Hematopoietic multipotent progenitor cell treated with erythropoietin and hydrocortisone succinate and interleukin-3 and kit ligand, for 17 days (in vitro differentiated cells): ENCODE measurements at regions not wholly inside any gene's neighbourhood (a gene's known extent, or its start where the extent isn't known, plus 50 kb on each side); places are given as distances from the start of the nearest gene placed in this dataset.
"Not testable (repeated sequence)": the region's sequence is repeated elsewhere in the genome, so short reads cannot be mapped to it uniquely, and the experiment has no call there.

Experiments used
- DNase-seq: peaks from one replicate; pipeline ENCODE4 v3.0.0-alpha.2; 2015; ENCODE audit warnings: low spot score

GRCh38 chr1:191016765-191017164 lies 539.1 kb upstream of the BRINP3 start:
- DNase-seq = no peak

GRCh38 chr1:191022856-191023255 lies 545.2 kb upstream of the BRINP3 start:
- no peak for DNase-seq

- DNase-seq = no peak
These were observed 548.4 kb upstream of the BRINP3 start for GRCh38 chr1:191025896-191026642.

DNA sequence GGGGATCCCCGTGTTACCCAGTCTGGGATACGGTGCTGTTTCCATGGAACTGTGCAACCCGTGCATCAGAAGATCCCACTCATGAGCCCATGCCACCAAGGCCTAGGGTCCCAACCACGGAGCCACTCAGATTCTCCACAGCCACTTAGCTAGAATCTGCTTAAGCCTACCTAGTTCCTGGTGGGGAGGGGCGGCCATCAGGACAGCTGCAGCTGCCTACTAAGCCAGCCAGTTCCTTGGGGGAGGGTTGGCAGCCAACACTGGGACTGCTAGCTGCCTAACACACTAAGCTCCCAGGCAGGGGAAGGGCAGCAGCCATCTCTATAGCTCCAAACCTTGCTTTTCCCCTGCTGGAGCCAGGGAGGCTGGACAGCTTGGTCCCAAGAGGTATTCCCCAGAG lies 549.2 kb upstream of the BRINP3 start:
- DNase-seq = no peak

DNA sequence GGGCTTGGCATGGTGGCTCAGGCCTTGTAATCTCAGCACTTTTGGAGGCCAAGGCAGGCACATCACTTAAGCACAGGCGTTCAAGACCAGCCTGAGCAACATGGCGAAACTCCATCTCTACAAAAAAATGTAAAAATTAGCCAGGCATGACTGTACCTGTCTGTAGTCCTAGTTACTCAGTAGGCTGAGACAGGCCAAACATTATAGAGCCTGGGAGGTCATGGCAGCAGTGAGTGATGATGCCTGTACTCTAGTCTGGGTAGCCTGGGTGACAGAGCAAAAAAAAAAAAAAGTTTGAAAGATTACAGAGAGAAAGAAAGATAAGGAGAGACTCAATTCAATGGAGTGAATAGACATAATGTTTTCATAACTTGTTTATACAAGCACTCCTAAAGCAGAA lies 556.5 kb upstream of the BRINP3 start:
- no peak for DNase-seq

- no peak for DNase-seq
These were observed 565.4 kb upstream of the BRINP3 start for GRCh38 chr1:191043066-191043465.

DNA sequence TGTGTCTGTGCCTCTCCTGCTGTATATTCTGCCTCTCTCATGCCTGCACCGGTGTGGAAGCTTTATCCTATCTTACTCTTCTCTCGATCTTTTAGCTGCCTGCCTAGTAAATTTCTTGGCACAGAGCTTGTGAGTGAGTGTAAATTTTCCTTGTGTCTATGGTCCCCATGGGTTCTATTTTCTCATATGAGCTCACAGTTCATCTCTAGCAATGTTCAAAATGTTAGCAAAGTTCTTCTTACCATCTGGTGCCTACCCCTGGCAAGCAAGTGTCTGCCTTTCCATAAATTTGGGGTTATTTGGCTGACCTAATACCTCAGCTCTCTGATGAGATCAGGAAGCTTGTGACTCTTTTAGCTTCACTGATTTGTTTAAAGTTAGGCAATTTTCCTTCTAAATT lies 572.1 kb upstream of the BRINP3 start:
- no peak for DNase-seq

DNA sequence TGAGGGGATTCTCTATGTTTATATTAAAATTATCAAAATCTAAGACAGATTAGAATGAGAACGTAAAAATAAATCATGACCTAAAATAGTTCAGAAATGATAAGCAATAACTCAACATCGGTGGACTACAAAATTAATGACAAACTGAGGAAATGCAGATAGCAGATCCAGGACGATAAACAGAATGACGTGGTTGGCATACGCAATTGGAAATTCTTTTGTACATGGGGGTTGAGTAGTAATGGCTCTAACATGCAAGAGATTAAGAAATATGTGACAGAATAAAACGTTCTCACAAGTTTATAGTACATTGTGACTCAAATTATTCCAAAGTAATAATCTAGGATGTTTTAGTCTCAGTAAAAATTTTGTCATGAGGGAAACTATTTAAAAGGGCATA lies 575.2 kb upstream of the BRINP3 start:
- DNase-seq = no peak

DNA sequence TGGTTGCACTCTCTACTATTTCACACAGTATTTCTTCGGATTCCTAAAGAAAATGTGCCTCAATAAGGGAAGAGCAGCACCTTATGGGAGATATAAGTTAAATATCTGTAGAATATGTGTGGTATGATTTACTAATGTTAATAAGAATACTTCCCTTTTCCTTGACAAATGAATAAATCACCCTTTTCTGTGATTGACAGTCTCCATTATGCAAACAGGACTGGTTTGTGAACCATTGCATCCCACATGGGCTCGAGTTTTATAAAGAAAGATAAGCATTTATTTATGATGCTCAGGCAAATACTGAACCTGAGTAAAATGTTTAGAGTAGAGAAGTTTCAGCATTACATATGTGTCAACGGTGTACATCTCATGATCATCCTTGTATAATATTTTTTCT lies 587.7 kb upstream of the BRINP3 start:
- no peak for DNase-seq

- no peak for DNase-seq
These were observed 588.1 kb upstream of the BRINP3 start for GRCh38 chr1:191065771-191066170.

- no peak for DNase-seq
These were observed 597.2 kb upstream of the BRINP3 start for GRCh38 chr1:191074881-191075280.

GRCh38 chr1:191083090-191083489 lies 605.4 kb upstream of the BRINP3 start:
- not testable (repeated sequence) for DNase-seq

- no peak for DNase-seq
These were observed 607.5 kb upstream of the BRINP3 start for GRCh38 chr1:191085121-191085520.

DNA sequence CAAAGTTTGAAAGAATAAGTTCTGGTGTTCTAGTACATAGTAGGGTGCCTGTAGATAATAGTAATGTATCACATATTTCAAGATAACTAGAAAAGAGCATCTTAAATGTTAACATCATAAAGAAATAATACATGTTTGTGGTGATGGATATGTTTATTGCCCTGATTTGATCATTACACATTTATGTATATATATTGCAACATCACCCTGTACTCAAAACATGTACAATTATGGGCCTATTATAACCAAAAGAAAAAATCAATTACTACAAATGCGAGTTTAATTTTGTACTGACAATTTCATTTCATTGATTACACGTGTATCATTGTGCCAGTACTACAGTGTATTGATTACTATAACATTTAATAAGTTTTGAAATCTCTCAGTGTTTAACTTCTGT lies 609.2 kb upstream of the BRINP3 start:
- no peak for DNase-seq

DNA sequence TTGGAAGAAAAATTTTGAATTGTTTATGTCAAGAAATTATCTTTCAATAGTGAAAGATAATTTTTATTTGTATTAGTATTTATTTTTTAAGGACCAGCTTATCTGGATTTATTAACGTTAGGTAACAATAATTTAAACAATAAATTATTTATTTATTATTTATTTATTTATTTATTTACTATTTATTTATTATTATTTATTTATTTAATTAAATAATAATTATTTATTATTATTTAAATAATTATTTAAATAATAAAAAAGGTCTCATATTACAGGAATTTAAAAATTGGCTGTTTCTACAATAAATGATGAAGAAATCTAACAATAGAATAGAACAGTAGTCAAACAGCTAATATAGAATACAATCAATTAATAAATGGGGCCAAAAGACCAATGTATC lies 618.7 kb upstream of the BRINP3 start:
- no peak for DNase-seq

GRCh38 chr1:191099696-191100095 lies 622.0 kb upstream of the BRINP3 start:
- no peak for DNase-seq

DNA sequence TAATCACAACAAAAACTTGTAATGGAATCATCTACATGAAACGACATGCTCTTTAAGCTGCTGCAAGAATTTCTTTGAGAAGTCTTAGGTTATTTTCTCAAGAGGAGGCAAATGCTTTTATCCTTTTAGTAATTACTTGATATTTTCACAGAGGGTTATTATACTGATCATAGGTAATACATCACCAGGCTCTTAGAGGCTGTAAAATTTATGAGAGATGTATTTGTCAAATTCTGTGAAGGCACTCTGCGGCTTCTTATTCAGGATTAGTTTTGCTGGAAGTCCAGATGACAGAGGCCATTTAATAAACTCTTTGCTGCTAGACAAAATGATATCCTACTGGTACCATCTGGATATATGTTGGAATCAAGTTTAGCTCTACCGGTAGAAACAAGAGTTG lies 624.3 kb upstream of the BRINP3 start:
- no peak for DNase-seq

- DNase-seq = no peak
These were observed 648.3 kb upstream of the BRINP3 start for GRCh38 chr1:191125950-191126349.

GRCh38 chr1:191134796-191135195 lies 657.1 kb upstream of the BRINP3 start:
- DNase-seq = no peak

DNA sequence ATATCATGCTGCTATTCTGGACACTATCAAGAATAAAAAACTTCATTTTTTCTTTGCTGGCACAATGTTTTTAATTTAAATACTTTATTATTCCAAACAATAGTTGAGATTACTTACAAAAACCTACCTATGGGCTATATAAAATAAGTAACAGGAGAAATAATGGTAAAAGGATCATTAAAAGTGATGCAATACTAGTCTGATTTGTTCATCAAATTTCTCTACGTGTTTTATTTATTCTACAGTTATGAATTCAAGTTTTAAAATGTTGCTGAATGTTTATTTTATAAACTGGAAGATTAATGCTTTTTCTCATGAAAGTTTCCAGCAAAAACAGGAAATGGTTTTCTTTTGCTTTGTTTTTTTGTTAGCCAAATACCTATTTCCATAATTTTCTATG lies 662.4 kb upstream of the BRINP3 start:
- no peak for DNase-seq

DNA sequence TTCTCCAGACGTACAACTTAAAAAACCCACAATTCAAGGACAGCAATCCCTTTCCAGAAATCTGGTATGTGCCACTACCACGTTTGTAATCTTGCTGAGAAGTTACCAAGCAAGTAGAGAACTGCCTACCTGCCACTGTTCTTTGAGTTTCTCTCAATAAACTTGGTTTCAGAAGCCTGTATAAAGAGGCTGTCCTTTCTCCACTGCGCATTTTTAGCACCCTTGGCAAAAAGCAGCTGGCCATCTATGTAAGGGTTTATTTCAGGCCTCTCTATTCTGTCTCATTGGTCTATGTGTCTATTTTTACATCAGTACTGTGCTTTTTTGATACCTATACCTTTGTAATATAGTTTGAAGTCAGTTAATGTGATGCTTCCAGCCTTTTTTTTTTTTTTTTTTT lies 665.1 kb upstream of the BRINP3 start:
- DNase-seq = no peak

DNA sequence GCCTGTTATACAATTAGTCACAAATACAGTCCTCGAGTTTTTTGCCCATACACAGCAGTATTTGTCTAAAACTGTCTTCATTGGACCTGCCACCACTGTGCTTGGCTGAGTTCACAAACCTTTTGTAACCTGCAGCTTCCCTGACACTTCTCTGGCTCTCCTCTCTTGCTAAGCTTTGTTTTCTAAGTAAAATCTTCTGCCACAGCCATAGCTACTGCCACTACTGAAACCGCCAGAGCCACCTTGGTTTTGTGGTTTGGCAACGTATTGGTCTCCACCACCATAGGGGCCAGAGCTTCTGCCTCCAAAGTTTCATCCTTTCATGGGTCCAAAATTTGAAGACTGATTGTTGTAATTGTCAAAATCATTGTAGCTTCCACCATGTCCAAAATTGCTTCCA lies 668.2 kb upstream of the BRINP3 start:
- DNase-seq = no peak

GRCh38 chr1:191151321-191151807 lies 673.7 kb upstream of the BRINP3 start:
- no peak for DNase-seq

- DNase-seq = no peak
These were observed 675.1 kb upstream of the BRINP3 start for GRCh38 chr1:191152776-191153175.
